ENCODE measurements at regions not wholly inside any gene's neighbourhood (a gene's known extent, or its start where the extent isn't known, plus 50 kb on each side); places are given as distances from the start of the nearest gene placed in this dataset.

GRCh38 chr13:106117640-106118039, 417.8 kb downstream of the EFNB2 start:
- Histone ChIP-seq H3K4me3 (replicated peaks; ENCODE audit: low read depth, low read length) (no peak overlapping the region), H3K36me3 (ENCODE audit: control insufficient read depth, insufficient read depth, low read length) (no peaks in the 10 kb centered on the region), H3K27me3 (replicated peaks; ENCODE audit: control insufficient read depth, insufficient read depth, low read length) (no peaks in the 10 kb centered on the region)
- DNase-seq (ENCODE audit: extremely low read depth, insufficient read length), result no peak
- TF ChIP-seq CTCF (IDR thresholded peaks at IDR 0.05; ENCODE audit: insufficient read depth, low read length, poor library complexity, severe bottlenecking), result no peak

GRCh38 chr13:106117035-106117434, 418.4 kb downstream of the EFNB2 start:
- no peaks in the 10 kb centered on the region for H3K36me3 ChIP-seq (ENCODE audit: control insufficient read depth, insufficient read depth, low read length)

GRCh38 chr13:106115081-106115480, 420.4 kb downstream of the EFNB2 start:
- Histone ChIP-seq H3K27me3 (replicated peaks; ENCODE audit: control insufficient read depth, insufficient read depth, low read length) (no peaks in the 10 kb centered on the region), H3K4me3 (replicated peaks; ENCODE audit: low read depth, low read length) (no peak overlapping the region), H3K36me3 (ENCODE audit: control insufficient read depth, insufficient read depth, low read length) (no peaks in the 10 kb centered on the region)
- no peak for DNase-seq (ENCODE audit: extremely low read depth, insufficient read length)
- TF ChIP-seq CTCF (IDR thresholded peaks at IDR 0.05; ENCODE audit: insufficient read depth, low read length, poor library complexity, severe bottlenecking), result no peak

More at GRCh38 chr13:106117035-106117434, 418.4 kb downstream of the EFNB2 start:
- no peak for DNase-seq (ENCODE audit: extremely low read depth, insufficient read length)
- TF ChIP-seq CTCF (IDR thresholded peaks at IDR 0.05; ENCODE audit: insufficient read depth, low read length, poor library complexity, severe bottlenecking), result no peak
- H3K27me3 ChIP-seq (replicated peaks; ENCODE audit: control insufficient read depth, insufficient read depth, low read length), result no peaks in the 10 kb centered on the region
- no peak overlapping the region for H3K4me3 ChIP-seq (replicated peaks; ENCODE audit: low read depth, low read length)

GRCh38 chr13:106113796-106114195, 421.7 kb downstream of the EFNB2 start:
- H3K36me3 ChIP-seq (ENCODE audit: control insufficient read depth, insufficient read depth, low read length), result no peaks in the 10 kb centered on the region
- DNase-seq (ENCODE audit: extremely low read depth, insufficient read length), result no peak
- no peak overlapping the region for H3K4me3 ChIP-seq (replicated peaks; ENCODE audit: low read depth, low read length)
- no peaks in the 10 kb centered on the region for H3K27me3 ChIP-seq (replicated peaks; ENCODE audit: control insufficient read depth, insufficient read depth, low read length)
- TF ChIP-seq CTCF (IDR thresholded peaks at IDR 0.05; ENCODE audit: insufficient read depth, low read length, poor library complexity, severe bottlenecking), result no peak

GRCh38 chr13:106112191-106112590, 423.3 kb downstream of the EFNB2 start:
- DNase-seq (ENCODE audit: extremely low read depth, insufficient read length), result no peak
- no peaks in the 10 kb centered on the region for H3K27me3 ChIP-seq (replicated peaks; ENCODE audit: control insufficient read depth, insufficient read depth, low read length)
- no peak for TF ChIP-seq CTCF (IDR thresholded peaks at IDR 0.05; ENCODE audit: insufficient read depth, low read length, poor library complexity, severe bottlenecking)
- no peak overlapping the region for H3K4me3 ChIP-seq (replicated peaks; ENCODE audit: low read depth, low read length)
- no peaks in the 10 kb centered on the region for H3K36me3 ChIP-seq (ENCODE audit: control insufficient read depth, insufficient read depth, low read length)

- TF ChIP-seq CTCF (IDR thresholded peaks at IDR 0.05; ENCODE audit: insufficient read depth, low read length, poor library complexity, severe bottlenecking), result no peak
- DNase-seq (ENCODE audit: extremely low read depth, insufficient read length), result no peak
- no peaks in the 10 kb centered on the region for H3K36me3 ChIP-seq (ENCODE audit: control insufficient read depth, insufficient read depth, low read length)
- H3K4me3 ChIP-seq (replicated peaks; ENCODE audit: low read depth, low read length), result no peak overlapping the region
- H3K27me3 ChIP-seq (replicated peaks; ENCODE audit: control insufficient read depth, insufficient read depth, low read length), result no peaks in the 10 kb centered on the region
Measured at GRCh38 chr13:106110241-106110855, 425.1 kb downstream of the EFNB2 start.
